CD4-positive, CD25-positive, alpha-beta regulatory T cell (primary cell): ENCODE measurements at regions not wholly inside any gene's neighbourhood (a gene's known extent, or its start where the extent isn't known, plus 50 kb on each side); places are given as distances from the start of the nearest gene placed in this dataset.

Experiments
- ATAC-seq, 2 donors: fragments of 150-1000 bp; cut with Tn5 transposase; one replicate each; pipeline ENCODE4 v1.10.0; 2021; ENCODE audit warnings: low read depth in 2 of 2, moderate number of reproducible peaks in 2 of 2, moderate library complexity in 1 of 2
- DNase-seq, 3 donors: peaks; one replicate each; pipeline versions ENCODE4 v3.0.0 to v3.0.0-alpha.2; 2012 to 2022; ENCODE audit warnings: mixed read lengths in 1 of 3
- H3K27ac ChIP-seq: one replicate; pipeline ENCODE4 v1.7.0; 2013; ENCODE audit warnings: mild to moderate bottlenecking, low read length; ENCODE audit not compliant: insufficient read depth, poor library complexity, severe bottlenecking
- H3K27me3 ChIP-seq: one replicate; pipeline ENCODE4 v1.7.0; 2013; ENCODE audit warnings: low read length; ENCODE audit not compliant: control insufficient read depth, insufficient read depth
- H3K36me3 ChIP-seq: one replicate; pipeline ENCODE4 v1.7.0; 2013; ENCODE audit warnings: mild to moderate bottlenecking, low read length, moderate library complexity; ENCODE audit not compliant: control insufficient read depth, insufficient read depth
- H3K4me1 ChIP-seq: 2 replicates; pipeline ENCODE4 v1.7.0; 2013; ENCODE audit warnings: mild to moderate bottlenecking, low read length; ENCODE audit not compliant: insufficient read depth, control insufficient read depth, poor library complexity, severe bottlenecking
- H3K4me3 ChIP-seq: one replicate; pipeline ENCODE4 v1.7.0; 2013; ENCODE audit warnings: low read depth, mild to moderate bottlenecking, low read length, moderate library complexity
- H3K9me3 ChIP-seq, 2 experiments: 1 replicate in 1 of 2; 2 replicates in 1 of 2; pipeline ENCODE4 v1.7.0; 2013; ENCODE audit warnings: low read length in 2 of 2, mild to moderate bottlenecking in 1 of 2, moderate library complexity in 1 of 2; ENCODE audit not compliant: control insufficient read depth in 2 of 2
- H3K27ac Mint-ChIP-seq, 3 donors: one replicate each; pipeline ENCODE4 v1.8.0; 2020 to 2022; ENCODE audit warnings: mild to moderate bottlenecking in 3 of 3, mixed read lengths in 3 of 3, moderate library complexity in 2 of 3
- H3K27me3 Mint-ChIP-seq: one replicate; pipeline ENCODE4 v1.8.0; 2022; ENCODE audit warnings: mild to moderate bottlenecking, mixed read lengths
- H3K36me3 Mint-ChIP-seq: one replicate; pipeline ENCODE4 v1.8.0; 2020; ENCODE audit warnings: mixed read lengths
- H3K4me1 Mint-ChIP-seq, 4 donors: one replicate each; pipeline ENCODE4 v1.8.0; 2020 to 2022; ENCODE audit warnings: mixed read lengths in 4 of 4, mild to moderate bottlenecking in 1 of 4
- H3K4me3 Mint-ChIP-seq, 4 donors: one replicate each; pipeline ENCODE4 v1.8.0; 2020 to 2022; ENCODE audit warnings: mild to moderate bottlenecking in 4 of 4, mixed read lengths in 4 of 4, moderate library complexity in 3 of 4
- H3K9me3 Mint-ChIP-seq, 7 donors: one replicate each; pipeline ENCODE4 v1.8.0; 2020 to 2022; ENCODE audit warnings: mixed read lengths in 7 of 7, mild to moderate bottlenecking in 3 of 7, moderate library complexity in 2 of 7

DNA sequence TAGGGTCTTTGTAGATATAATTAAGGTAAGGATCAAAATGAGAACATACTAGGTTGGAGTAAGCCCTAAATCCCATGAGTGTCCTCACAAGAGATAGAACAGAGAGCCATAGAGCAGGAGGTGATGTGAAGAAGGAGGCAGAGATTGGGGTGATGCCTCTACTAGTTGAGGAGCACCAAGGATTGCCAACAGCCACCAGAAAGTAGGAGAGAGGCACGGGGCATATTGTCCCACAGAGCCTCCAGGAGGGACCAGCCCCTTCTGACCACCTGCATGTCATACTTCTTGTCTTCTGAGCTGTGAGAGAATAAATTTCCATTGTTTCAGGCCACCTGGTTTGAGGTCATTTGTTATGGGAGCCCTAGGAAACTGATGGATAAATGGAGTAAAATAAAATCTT is 363.3 kb downstream of the RPS6KC1 start:
- no peak overlapping the region for H3K4me3 ChIP-seq
- no peak overlapping the region for H3K4me3 Mint-ChIP-seq
- no peak overlapping the region for H3K27ac Mint-ChIP-seq
- DNase-seq (no peak), ATAC-seq (no peak)
- H3K27ac ChIP-seq = no peak overlapping the region
- H3K4me1 ChIP-seq = no peaks in the 10 kb centered on the region
- no peaks in the 10 kb centered on the region for H3K36me3 ChIP-seq
- no peaks in the 10 kb centered on the region for H3K27me3 ChIP-seq
- H3K4me1 Mint-ChIP-seq = no peaks in the 10 kb centered on the region
- H3K9me3 Mint-ChIP-seq = peaks cover 0 to 13% (median 0%) of the 10 kb centered on the region in 7 donors
- no peaks in the 10 kb centered on the region for H3K36me3 Mint-ChIP-seq
- no peaks in the 10 kb centered on the region for H3K27me3 Mint-ChIP-seq
- H3K9me3 ChIP-seq = no peaks in the 10 kb centered on the region

DNA sequence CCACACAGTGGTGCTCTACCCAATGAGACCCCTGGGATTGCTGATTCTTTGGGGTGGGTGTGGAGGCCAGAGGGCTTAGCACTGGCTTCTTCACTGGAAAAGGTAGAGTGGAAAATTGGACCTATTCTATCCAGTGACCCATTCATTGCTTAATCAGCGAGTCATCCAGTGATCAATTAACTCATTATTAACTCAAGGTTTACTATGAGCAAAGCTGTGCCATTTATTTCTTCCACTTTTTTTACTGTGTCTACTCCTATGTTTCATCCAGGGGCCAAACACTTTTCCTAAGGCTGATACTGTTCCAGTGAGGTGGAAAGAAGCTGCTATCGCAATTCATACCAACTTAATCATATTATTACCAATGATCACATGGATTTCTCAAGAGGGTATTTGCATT is 363.9 kb downstream of the RPS6KC1 start:
- Mint-ChIP-seq H3K27me3 (no peaks in the 10 kb centered on the region), H3K27ac (no peak overlapping the region), H3K4me1 (no peaks in the 10 kb centered on the region), H3K4me3 (no peak overlapping the region), H3K9me3 (peaks cover 0 to 11% (median 0%) of the 10 kb centered on the region in 7 donors), H3K36me3 (no peaks in the 10 kb centered on the region)
- Histone ChIP-seq H3K4me3 (no peak overlapping the region), H3K36me3 (no peaks in the 10 kb centered on the region), H3K27me3 (no peaks in the 10 kb centered on the region), H3K27ac (no peak overlapping the region), H3K4me1 (no peaks in the 10 kb centered on the region), H3K9me3 (no peaks in the 10 kb centered on the region)
- ATAC-seq (no peak), DNase-seq (no peak)

DNA sequence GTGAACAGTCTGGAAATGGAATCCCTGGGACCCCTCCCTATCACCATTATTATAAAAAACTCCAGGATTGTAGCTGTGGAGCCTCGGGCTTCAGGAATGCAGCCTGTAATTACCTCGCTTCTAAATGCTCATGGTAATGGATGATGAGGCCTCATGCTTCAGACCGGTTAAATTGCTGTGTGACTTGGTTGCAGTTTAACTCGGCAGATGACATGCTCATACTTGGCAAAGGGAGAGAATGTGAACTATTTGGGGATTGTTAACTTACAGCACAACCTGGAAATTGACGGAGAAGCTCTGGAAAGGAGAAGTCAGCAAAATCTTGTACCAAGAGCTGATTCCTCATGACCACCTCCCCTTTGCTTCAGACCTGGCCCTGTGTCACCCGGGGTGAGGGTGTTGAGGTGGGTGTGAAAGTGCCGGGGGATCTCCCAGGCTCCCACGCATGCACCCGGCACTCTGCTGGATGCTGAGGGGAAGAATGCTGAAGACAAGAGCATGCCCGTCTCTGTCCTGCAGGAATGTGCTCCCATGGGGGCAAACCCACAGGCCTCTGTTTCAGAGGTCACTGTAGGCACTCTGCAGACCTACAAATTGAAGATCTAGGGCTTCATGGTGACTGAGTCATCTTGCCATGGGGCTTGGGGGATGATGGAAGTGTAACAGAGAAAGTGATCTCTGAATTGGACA is 364.8 kb downstream of the RPS6KC1 start:
- ATAC-seq (no peak), DNase-seq (no peak)
- no peaks in the 10 kb centered on the region for H3K4me1 Mint-ChIP-seq
- H3K4me3 Mint-ChIP-seq = no peak overlapping the region
- Histone ChIP-seq H3K4me3 (no peak overlapping the region), H3K9me3 (no peaks in the 10 kb centered on the region), H3K27ac (no peak overlapping the region), H3K4me1 (no peaks in the 10 kb centered on the region), H3K27me3 (no peaks in the 10 kb centered on the region), H3K36me3 (no peaks in the 10 kb centered on the region)
- no peaks in the 10 kb centered on the region for H3K27me3 Mint-ChIP-seq
- H3K36me3 Mint-ChIP-seq = no peaks in the 10 kb centered on the region
- peaks cover 0 to 8% (median 0%) of the 10 kb centered on the region in 7 donors for H3K9me3 Mint-ChIP-seq
- H3K27ac Mint-ChIP-seq = no peak overlapping the region

DNA sequence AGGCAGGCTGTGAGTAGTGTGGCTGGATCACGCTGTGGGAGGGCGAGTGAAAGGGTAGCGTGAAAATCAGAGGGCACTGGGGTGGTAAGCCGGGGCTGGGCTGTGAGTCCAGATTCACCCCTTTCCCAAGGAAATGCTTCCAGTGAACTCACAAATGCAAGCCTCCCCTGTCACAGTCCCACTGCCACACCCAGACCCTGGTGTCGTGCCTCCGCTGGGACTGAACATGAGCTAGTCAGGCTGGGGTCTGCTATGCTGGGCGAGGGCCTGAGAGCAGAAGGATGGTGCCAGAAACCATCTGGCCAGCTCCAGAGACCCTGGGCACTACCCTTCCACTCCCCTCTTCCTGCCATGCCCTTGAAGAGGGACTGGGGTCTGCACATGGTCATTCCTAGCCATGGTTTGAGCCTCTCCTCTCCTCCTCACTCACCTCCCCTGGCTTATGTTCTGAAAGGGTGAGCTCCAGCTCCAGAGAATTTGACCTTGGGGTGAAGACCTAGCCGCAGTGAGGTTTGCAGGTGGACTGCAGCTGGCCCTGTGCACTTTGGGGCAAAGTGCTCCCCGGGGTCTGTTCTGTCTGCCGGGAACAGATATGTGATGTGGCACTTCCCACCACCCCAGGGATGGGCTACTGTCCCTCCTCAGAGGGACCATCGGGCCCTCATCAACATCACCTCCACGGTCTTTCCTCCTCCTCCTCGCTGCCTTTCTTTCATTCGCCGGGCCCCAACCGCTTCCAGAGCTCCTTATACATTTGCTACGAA is 365.6 kb downstream of the RPS6KC1 start:
- DNase-seq (no peak), ATAC-seq (no peak)
- Histone ChIP-seq H3K36me3 (no peaks in the 10 kb centered on the region), H3K9me3 (no peaks in the 10 kb centered on the region), H3K4me3 (no peak overlapping the region), H3K27me3 (no peaks in the 10 kb centered on the region), H3K27ac (no peak overlapping the region), H3K4me1 (no peaks in the 10 kb centered on the region)
- Mint-ChIP-seq H3K27me3 (no peaks in the 10 kb centered on the region), H3K4me1 (no peaks in the 10 kb centered on the region), H3K9me3 (peaks cover 0 to 7% (median 0%) of the 10 kb centered on the region in 7 donors), H3K27ac (no peak overlapping the region), H3K4me3 (no peak overlapping the region), H3K36me3 (no peaks in the 10 kb centered on the region)

DNA sequence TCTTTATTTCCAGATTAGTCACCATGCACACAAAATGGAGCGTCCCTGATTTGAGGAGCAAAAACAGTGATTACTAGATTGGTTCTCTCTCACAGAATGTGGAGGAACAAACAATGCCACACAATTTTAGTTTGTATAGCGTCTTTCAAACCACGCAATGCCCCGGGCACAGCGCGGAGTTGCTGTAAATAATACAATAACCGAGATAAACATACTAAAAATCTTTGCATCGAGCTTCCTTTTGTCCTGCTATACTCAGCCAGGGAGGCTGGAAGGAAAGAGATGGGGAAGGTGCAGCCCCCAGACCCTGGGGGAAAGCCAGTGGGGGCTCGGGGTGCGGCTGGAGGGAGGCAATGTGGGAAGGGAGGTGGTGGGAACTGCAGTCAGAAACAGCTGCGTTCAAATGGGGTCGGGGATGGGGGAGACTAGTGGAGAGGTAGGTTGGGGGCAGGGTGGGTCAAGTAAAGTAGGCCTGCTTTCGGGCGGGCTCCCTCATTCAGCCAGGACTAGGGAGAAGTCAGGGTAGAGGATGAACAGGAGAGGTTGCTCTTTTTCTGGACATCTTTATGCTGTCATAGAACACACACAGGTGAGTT is 366.3 kb downstream of the RPS6KC1 start:
- Histone ChIP-seq H3K9me3 (no peaks in the 10 kb centered on the region), H3K4me3 (no peak overlapping the region), H3K27ac (no peak overlapping the region), H3K27me3 (no peaks in the 10 kb centered on the region), H3K36me3 (no peaks in the 10 kb centered on the region), H3K4me1 (no peaks in the 10 kb centered on the region)
- Mint-ChIP-seq H3K27ac (no peak overlapping the region), H3K36me3 (no peaks in the 10 kb centered on the region), H3K27me3 (no peaks in the 10 kb centered on the region), H3K4me1 (no peaks in the 10 kb centered on the region), H3K9me3 (peaks cover 0 to 6% (median 0%) of the 10 kb centered on the region in 7 donors), H3K4me3 (no peak overlapping the region)
- no peak for DNase-seq
- no peak for ATAC-seq

DNA sequence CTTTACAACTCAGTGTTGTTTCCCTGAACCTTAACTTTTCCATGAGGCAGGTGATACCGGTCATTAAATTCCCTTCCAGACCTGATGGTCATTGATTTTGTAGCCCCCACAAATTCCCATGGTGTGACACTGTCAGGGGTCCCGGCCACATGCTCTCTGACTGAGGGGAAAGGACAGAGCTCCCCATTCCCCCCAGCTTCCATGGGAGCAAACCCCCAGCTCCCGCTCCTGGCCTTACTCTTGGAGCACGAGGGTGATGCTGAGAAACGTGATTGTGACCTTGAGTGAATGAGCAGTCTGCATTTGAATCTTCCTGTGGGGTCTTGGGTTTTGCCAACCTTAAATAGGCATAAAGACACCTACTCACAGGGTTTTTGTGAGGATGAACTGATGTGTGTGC is 366.8 kb downstream of the RPS6KC1 start:
- no peaks in the 10 kb centered on the region for H3K4me1 ChIP-seq
- H3K4me3 ChIP-seq = no peak overlapping the region
- H3K27ac ChIP-seq = no peak overlapping the region
- no peaks in the 10 kb centered on the region for H3K36me3 Mint-ChIP-seq
- no peak overlapping the region for H3K4me3 Mint-ChIP-seq
- H3K27me3 Mint-ChIP-seq = no peaks in the 10 kb centered on the region
- H3K27me3 ChIP-seq = no peaks in the 10 kb centered on the region
- DNase-seq = no peak
- H3K36me3 ChIP-seq = no peaks in the 10 kb centered on the region
- no peak for ATAC-seq
- peaks cover 0 to 4% (median 0%) of the 10 kb centered on the region in 7 donors for H3K9me3 Mint-ChIP-seq
- H3K27ac Mint-ChIP-seq = no peak overlapping the region
- H3K9me3 ChIP-seq = no peaks in the 10 kb centered on the region
- H3K4me1 Mint-ChIP-seq = no peaks in the 10 kb centered on the region

DNA sequence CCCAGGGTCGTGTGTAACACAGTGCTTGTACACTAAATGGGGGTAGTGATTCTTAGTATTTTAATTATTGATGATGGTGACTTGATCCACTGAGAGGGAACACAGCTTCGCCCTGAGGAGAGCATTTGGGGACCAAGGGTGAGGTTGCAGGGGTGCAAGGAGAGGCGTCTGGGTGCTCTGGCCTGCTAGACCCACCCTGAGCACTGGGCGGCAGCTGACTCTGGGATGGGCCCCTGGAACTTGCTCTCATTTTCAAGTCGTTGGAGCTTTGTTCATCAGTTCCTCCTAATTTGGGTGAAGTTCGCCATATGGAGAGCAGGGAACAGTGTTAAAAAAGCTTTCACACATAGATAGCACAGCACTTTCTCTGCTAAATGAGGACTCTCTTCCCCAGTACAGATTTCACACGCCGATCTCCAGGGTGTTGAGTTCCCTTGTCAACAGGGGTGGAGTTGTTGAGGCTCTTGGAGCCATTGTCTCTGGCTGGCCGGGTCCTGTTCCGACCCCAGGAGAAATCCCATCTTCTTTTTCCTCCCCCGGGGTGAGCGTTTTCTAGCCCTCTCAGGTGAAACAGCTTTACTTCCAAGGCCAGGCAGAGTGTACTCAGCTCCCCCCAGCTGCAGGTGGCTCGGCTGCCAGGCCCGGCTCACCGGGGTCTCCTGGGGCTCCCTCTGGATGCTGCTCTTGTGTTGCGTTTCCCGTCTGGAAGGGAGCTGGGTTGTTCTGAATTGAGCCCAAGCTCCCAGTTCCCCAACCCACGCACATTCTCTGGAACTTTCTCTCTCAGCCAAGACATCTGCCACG is 367.4 kb downstream of the RPS6KC1 start:
- H3K4me1 ChIP-seq = no peaks in the 10 kb centered on the region
- H3K4me3 Mint-ChIP-seq = no peak overlapping the region
- no peak overlapping the region for H3K4me3 ChIP-seq
- no peak overlapping the region for H3K27ac ChIP-seq
- no peaks in the 10 kb centered on the region for H3K36me3 Mint-ChIP-seq
- ATAC-seq (no peak), DNase-seq (no peak)
- H3K9me3 ChIP-seq = no peaks in the 10 kb centered on the region
- H3K27me3 Mint-ChIP-seq = no peaks in the 10 kb centered on the region
- H3K27me3 ChIP-seq = no peaks in the 10 kb centered on the region
- no peaks in the 10 kb centered on the region for H3K4me1 Mint-ChIP-seq
- H3K9me3 Mint-ChIP-seq = peaks cover 0 to 3% (median 0%) of the 10 kb centered on the region in 7 donors
- H3K27ac Mint-ChIP-seq = no peak overlapping the region
- H3K36me3 ChIP-seq = no peaks in the 10 kb centered on the region
